Activated CD8-positive, alpha-beta memory T cell treated with anti-CD3 and anti-CD28 coated beads for 1 hour (primary cell): ENCODE measurements at regions not wholly inside any gene's neighbourhood (a gene's known extent, or its start where the extent isn't known, plus 50 kb on each side); places are given as distances from the start of the nearest gene placed in this dataset.
"Not testable (repeated sequence)": the region's sequence is repeated elsewhere in the genome, so short reads cannot be mapped to it uniquely, and the experiment has no call there.

Experiments used
- DNase-seq, 2 donors: peaks; one replicate each; pipeline ENCODE4 v3.0.0-alpha.2; 2020; ENCODE audit warnings: low read depth in 1 of 2; ENCODE audit errors: extremely low read depth in 1 of 2

DNA sequence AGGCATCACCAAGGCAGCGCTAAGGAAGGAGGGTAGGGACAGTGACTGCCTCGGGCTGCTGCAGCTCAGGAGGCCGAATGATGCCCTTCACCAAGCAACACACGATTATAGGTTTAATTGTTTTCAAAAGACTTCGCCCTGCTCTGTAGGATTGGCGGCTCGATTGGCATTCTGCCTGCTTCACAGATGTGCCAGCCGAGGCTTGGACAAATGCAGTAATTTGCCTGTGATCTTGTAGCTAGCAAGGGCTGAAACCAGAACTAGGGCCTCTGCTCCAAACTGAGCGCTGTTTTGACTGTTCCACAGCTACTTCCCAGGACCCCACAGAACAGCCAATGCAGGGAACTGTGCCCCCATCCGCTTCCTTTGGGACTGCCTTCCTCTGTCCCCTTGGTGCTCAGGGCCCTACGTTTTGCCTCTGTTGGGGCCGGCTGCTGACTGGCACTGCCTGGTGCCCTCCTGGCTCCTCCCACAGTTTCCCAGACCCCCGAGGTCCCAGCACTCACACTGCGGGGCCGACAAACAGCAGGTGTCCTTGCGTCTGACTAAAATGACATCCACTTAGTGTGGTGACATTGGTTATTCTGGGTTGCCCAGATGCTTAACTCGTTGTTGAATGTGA, 62.6 kb upstream of the EN2 start:
- DNase-seq: no peak

DNA sequence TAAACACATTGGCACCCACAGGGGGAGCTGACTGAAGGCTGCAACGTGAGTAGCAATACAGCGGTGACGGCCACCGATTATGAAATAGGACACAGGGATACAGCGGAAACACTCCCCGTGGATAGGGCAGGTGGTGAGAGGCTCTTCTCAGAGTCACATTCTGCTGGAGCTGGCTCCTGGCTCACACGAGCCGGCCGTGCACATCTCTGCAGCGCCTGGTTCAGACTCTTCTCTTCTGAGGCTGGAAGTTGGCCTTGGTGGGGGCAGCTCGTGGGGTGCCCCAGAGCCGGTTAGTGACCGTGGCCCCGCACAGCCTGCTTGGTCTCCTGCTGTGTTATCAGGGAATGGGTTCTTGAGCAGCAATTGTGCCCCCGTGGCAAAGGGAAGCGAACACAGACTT, 61.3 kb upstream of the EN2 start:
- DNase-seq: no peak

DNA sequence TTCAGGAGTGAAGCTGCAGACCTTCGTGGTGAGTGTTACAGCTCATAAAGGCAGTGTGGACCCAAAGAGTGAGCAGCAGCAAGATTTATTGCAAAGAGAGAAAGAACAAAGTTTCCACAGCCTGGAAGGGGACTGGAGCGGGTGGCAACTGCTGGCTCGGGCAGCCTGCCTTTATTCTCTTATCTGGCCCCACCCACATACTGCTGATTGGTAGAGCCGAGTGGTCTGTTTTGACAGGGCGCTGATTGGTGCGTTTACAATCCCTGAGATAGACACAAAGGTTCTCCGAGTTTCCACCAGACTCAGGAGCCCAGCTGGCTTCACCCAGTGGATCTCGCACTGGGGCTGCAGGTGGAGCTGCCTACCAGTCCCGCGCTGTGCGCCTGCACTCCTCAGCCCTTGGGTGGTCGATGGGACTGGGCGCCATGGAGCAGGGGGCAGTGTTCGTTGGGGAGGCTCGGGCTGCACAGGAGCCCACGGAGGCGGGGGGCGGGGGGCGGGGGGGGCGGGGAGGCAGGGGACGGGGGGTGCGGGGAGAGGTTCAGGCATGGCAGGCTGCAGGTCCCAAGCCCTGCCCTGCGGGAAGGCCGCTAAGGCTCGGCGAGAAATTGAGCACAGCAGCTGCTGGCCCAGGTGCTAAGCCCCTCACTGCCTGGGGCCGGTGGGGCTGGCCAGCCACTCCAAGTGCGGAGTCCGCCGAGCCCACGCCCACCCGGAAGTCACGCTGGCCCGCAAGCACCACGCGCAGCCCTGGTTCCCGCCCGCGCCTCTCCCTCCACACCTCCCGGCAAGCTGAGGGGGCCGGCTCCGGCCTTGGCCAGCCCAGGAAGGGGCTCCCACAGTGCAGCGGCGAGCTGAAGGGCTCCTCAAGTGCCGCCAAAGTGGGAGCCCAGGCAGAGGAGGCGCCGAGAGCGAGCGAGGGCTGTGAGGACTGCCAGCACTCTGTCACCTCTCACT, 59.9 kb upstream of the EN2 start:
- DNase-seq: not testable (repeated sequence)

DNA sequence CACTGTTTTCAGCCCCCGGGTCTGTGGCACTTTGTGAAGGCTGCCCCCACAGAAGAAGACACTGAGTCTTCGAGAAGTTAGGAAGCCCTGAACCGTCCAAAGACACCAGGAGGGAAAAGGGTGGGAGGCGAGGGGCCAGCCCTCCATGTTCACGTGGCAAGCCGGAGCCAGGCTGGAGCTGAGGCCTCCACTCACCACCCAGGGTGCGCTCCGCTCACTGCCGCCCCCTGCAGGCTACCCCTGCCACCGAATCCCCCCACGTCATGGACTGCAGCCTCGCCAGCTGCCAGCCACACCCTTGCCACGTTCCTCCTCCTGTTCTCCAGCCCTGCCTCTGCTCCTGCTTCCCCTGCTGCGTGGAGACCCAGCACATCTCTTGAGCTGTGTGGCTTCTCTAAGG, 59.0 kb upstream of the EN2 start:
- no peak for DNase-seq

DNA sequence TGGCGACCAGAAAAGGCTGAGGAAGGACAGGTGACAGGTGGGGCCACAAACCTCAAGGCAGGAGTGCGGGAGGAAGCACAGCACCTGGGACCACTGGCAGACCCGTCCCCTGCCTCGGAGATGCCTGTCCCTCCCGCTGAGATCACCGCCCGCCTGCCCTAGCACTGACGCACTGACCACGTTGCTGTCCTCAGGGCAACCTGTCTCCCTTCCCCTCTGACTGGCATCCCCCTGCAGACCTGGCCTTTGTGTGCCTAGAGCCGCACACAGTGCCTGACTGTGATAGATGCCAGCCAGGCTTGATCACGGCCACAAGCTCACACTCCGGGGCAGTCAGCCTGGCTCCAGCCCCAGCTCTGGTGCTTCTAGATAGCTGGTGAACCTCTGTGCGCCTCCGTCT, 58.4 kb upstream of the EN2 start:
- DNase-seq: no peak

DNA sequence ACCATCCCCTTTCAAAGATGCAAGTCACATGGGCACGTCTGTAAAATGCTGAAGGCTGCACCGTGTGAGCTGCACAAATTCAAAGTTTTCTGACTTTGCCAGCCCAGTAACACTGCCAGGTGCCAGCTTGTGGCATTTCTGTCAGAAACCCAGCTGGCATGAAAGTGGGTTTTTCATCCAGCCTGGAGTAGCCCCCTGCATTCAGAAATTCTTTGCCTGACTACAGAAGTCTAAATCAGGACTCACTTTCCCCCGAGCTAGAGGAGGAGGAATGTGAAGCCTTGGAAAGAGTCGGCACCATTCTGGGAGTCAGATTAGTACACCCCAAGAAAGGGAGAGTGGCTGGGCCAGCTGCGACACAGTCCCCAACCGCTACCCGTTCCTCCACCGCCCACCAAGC, 56.7 kb upstream of the EN2 start:
- no peak for DNase-seq

DNA sequence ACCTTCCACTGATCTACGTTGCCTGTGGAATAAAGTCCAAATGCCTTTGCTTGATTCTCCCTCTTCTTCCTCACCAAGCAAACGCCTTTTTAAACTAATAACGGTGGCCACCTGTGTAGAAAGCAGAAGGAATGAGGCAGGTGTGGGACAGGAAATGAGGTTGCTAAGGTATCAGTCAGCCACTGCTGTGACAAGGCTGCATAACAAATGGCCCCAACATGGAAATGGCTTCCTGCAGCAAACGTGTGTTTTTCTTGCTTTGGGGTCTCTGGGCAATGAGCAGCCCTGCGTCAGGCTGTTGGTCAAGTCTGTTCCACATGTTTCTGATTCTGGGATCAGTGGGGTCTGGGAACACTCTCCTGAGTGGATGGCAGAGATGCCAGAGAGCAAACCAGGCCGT, 56.0 kb upstream of the EN2 start:
- no peak for DNase-seq

DNA sequence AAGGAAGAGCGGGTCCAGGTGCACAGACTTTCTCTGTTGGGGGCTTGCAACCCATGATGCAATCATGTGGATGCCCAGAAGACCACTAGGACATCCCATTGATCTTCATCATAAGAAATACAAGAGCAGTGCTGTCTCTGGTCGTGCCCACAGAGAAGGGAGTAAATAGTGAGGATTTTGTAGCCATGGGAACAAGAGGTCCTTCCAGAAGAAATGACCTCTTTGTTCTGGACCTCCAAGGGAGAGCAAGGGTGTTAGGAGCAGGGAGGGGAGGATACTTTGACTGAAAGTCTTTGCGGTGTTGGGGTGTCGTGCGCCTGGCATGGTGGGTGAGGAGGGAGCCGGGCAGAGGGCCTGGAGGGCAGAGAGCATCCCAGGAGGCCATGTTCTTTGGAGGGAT, 55.0 kb upstream of the EN2 start:
- DNase-seq: no peak

DNA sequence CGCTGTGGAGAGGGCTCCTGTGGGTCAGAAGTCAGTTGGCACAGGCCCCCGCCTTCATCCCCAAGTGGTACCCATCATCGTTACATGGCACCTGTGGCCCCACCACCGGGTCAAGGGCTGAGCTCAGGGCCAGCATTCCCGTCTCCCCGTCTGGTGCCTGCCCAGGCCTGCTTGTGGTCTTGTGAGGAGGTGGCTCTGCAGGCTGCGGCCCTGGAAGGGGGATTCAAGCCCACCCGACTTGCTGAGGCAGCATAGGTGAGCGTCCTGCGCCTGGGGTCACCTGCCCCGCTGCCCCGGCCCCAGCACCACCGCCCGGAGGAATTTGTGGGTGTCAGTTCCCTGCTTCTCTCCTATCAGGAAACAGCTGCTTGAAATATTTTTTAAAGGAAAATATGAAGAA, 53.0 kb upstream of the EN2 start:
- DNase-seq: no peak

DNA sequence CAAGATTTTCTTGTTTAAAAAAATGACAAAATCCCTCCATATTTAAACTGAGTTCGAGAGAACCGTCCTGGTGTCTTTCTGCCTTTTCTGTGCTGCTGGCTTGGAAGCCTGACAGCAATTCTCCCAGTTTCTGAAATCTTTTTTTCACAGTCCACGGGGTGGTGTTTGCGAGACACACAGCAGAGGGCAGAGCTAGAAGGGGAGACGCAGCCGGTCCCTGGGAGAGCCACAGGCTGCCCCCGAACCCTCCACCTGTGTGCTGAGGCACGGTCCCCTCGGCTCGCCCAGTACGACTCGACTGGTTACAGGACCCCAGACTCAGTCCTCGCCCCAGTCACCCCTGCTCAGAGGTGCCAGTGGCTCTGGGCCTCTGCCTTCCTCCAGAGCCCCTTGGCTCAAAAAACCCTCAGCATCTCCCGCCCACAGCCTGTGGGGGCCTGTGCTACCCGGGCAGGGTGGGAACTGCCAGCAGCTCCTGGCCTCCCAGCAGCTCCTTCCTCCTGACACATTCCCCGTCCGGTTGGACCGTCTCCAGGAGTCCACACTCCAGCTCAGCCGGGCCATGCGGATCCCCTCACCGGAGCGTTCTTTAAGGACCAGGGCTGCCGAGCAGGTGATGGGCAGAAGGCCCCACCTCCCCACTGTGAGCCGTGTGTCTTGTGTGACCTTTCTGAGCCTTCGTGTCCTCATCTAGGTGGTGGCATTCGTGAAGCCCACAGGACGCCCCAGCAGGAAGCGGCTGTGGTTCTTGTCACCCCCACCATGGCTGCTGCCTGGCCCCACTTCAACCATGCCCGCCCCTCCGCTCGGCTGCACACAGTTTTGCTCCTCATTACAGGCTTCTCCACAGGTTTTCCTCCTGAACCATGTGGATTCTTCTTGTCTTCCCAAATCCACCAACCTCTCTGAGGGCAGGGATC, 52.3 kb upstream of the EN2 start:
- DNase-seq: peak in 1 of 2 donors; percentile 1

DNA sequence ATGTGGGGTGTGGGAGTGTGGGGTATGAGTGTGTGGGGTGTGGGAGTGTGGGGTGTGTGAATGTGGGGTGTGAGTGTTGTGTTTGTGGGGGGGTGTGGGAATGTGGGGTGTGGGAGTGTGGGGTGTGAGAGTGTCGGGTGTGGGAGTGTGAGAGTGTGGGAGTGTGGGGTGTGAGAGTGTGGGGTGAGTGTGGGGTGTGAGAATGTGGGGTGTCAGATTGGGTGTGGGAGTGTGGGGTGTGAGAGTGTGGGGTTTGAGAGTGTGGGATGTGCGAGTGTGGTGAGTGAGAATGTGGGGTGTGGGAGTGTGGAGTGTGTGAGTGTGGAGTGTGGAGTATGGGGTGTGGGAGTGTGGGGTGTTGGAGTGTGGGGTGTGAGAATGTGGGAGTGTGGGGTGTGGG, 50.1 kb upstream of the EN2 start:
- no peak for DNase-seq
